DMS53 (cell line): ENCODE measurements at regions not wholly inside any gene's neighbourhood (a gene's known extent, or its start where the extent isn't known, plus 50 kb on each side); places are given as distances from the start of the nearest gene placed in this dataset.
"Not testable (repeated sequence)": the region's sequence is repeated elsewhere in the genome, so short reads cannot be mapped to it uniquely, and the experiment has no call there.

Experiments
- DNase-seq: peaks from one replicate; lab custom pipeline; 2025; lab: John Stamatoyannopoulos, UW

GRCh38 chr10:5268743-5269142, 72.1 kb downstream of the AKR1C4 start:
- no peak for DNase-seq

- DNase-seq, result no peak
Observed at GRCh38 chr10:5269791-5270190, 73.2 kb downstream of the AKR1C4 start.

- DNase-seq, result no peak
Observed at GRCh38 chr10:5271526-5271925, 74.9 kb downstream of the AKR1C4 start.

- no peak for DNase-seq
Observed at GRCh38 chr10:5272065-5272803, 75.6 kb downstream of the AKR1C4 start.

GRCh38 chr10:5274795-5275194, 78.2 kb downstream of the AKR1C4 start:
- DNase-seq, result no peak

- DNase-seq, result no peak
Observed at GRCh38 chr10:5281356-5281755, 83.4 kb upstream of the UCN3 start.

- no peak for DNase-seq
Observed at GRCh38 chr10:5282137-5282536, 82.6 kb upstream of the UCN3 start.

GRCh38 chr10:5283305-5284158, 81.2 kb upstream of the UCN3 start:
- peak; percentile 82 for DNase-seq

GRCh38 chr10:5284311-5285057, 80.3 kb upstream of the UCN3 start:
- peak; percentile 46 for DNase-seq

- no peak for DNase-seq
Observed at GRCh38 chr10:5285186-5285585, 79.6 kb upstream of the UCN3 start.

GRCh38 chr10:5288359-5288758, 76.4 kb upstream of the UCN3 start:
- no peak for DNase-seq

- not testable (repeated sequence) for DNase-seq
Observed at GRCh38 chr10:5289228-5289627, 75.5 kb upstream of the UCN3 start.

GRCh38 chr10:5291501-5292195, 73.1 kb upstream of the UCN3 start:
- DNase-seq, result peak; percentile 38

GRCh38 chr10:5292196-5292735, 72.5 kb upstream of the UCN3 start:
- no peak for DNase-seq

GRCh38 chr10:5292970-5293369, 71.8 kb upstream of the UCN3 start:
- not testable (repeated sequence) for DNase-seq

- peak; percentile 88 for DNase-seq
Observed at GRCh38 chr10:5293691-5294550, 70.8 kb upstream of the UCN3 start.

GRCh38 chr10:5297466-5297865, 67.3 kb upstream of the UCN3 start:
- DNase-seq, result no peak

- DNase-seq, result no peak
Observed at GRCh38 chr10:5297996-5298395, 66.8 kb upstream of the UCN3 start.

GRCh38 chr10:5299950-5300349, 64.8 kb upstream of the UCN3 start:
- DNase-seq, result no peak

GRCh38 chr10:5303504-5303903, 61.3 kb upstream of the UCN3 start:
- DNase-seq, result no peak

- DNase-seq, result no peak
Observed at GRCh38 chr10:5305374-5305773, 59.4 kb upstream of the UCN3 start.
